Neural crest cell (in vitro differentiated cells): ENCODE measurements at regions not wholly inside any gene's neighbourhood (a gene's known extent, or its start where the extent isn't known, plus 50 kb on each side); places are given as distances from the start of the nearest gene placed in this dataset.

Source experiments
- DNase-seq: peaks from one replicate; pipeline ENCODE4 v3.0.0; 2021; ENCODE audit warnings: low read depth, mixed read lengths, low spot score
- H3K27ac Mint-ChIP-seq: one replicate; pipeline ENCODE4 v1.8.0; 2021; ENCODE audit warnings: mild to moderate bottlenecking, mixed read lengths; ENCODE audit not compliant: unreplicated experiment
- H3K27me3 Mint-ChIP-seq: 2 replicates; pipeline ENCODE4 v1.8.0; 2021; ENCODE audit warnings: low read depth, mild to moderate bottlenecking, mixed read lengths
- H3K36me3 Mint-ChIP-seq: 2 replicates; pipeline ENCODE4 v1.8.0; 2021; ENCODE audit warnings: low read depth, mild to moderate bottlenecking, mixed read lengths
- H3K4me1 Mint-ChIP-seq: 2 replicates; pipeline ENCODE4 v1.8.0; 2021; ENCODE audit warnings: mixed read lengths
- H3K4me3 Mint-ChIP-seq: one replicate; pipeline ENCODE4 v1.8.0; 2021; ENCODE audit warnings: mild to moderate bottlenecking, mixed read lengths
- H3K9me3 Mint-ChIP-seq: 2 replicates; pipeline ENCODE4 v1.8.0; 2021; ENCODE audit warnings: mixed read lengths
- TF ChIP-seq, protein P1 (sequence below): fragments of 200-600 bp; sonication (generic); conservative IDR thresholded peaks from 2 replicates; pipeline ENCODE4 v1.5.0; 2021; ENCODE audit warnings: antibody characterized with exemption, mild to moderate bottlenecking

DNA sequence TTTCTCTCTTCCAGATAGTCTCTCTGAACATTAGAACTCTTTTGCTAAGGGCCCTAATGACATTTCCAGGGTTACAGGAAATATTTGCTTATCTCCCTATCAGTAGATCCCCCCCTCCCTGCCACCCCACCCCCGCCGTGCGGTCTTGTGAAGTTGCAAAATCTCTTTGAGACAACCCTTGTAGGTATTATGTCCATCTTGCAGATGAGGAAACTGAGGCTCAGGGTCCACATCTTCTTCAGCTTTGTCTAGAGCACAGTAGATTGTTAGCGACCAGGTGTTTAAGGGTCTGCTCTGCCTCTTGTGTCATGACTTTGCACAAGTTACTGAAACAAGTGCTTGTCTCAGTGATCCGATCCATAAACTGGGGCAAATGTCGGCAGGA is 65.8 kb upstream of the GATA6 start:
- H3K27ac Mint-ChIP-seq, result no peak overlapping the region
- no peaks in the 10 kb centered on the region for H3K27me3 Mint-ChIP-seq
- H3K9me3 Mint-ChIP-seq, result no peaks in the 10 kb centered on the region
- H3K4me3 Mint-ChIP-seq, result no peak overlapping the region
- DNase-seq, result no peak
- H3K4me1 Mint-ChIP-seq, result peaks cover under 1% of the 10 kb centered on the region
- no peaks in the 10 kb centered on the region for H3K36me3 Mint-ChIP-seq
- TF ChIP-seq, protein P1, sequence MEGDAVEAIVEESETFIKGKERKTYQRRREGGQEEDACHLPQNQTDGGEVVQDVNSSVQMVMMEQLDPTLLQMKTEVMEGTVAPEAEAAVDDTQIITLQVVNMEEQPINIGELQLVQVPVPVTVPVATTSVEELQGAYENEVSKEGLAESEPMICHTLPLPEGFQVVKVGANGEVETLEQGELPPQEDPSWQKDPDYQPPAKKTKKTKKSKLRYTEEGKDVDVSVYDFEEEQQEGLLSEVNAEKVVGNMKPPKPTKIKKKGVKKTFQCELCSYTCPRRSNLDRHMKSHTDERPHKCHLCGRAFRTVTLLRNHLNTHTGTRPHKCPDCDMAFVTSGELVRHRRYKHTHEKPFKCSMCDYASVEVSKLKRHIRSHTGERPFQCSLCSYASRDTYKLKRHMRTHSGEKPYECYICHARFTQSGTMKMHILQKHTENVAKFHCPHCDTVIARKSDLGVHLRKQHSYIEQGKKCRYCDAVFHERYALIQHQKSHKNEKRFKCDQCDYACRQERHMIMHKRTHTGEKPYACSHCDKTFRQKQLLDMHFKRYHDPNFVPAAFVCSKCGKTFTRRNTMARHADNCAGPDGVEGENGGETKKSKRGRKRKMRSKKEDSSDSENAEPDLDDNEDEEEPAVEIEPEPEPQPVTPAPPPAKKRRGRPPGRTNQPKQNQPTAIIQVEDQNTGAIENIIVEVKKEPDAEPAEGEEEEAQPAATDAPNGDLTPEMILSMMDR, result no peak

DNA sequence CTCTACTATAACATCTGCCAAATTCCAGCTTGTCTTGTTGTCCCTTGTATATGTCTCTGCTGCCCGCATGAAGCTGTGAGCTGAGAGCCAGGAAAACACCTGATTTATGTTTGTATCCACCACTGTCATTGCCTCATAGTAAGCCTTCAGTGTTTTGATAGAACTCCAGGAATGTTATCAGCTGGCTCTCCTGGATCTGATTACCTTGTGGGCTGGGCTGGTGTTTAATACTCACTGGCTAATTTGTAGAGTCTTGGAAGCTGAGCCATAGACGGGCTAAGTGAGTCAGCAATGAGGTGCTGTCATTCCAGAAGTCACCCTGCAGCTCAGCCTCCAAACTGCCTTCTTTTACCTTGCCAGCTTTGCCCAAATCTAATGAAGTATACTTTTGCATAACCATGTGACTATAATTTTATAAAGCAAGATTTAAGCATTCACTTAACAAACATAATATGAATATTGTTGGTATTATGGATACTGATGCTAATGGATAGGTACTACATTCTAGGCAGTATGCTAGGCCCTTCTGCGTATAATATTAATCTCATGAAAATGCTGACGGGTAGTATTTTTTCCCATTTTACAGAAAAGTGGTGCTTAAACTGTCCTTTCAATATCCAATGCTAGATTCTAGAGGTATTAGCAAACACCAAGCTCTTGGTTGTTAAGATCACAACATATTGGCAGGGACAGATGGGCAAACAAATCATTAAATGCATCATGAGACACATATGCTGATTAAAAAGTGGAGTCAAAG is 62.7 kb upstream of the GATA6 start:
- H3K4me3 Mint-ChIP-seq, result no peak overlapping the region
- H3K27ac Mint-ChIP-seq, result no peak overlapping the region
- no peaks in the 10 kb centered on the region for H3K4me1 Mint-ChIP-seq
- H3K9me3 Mint-ChIP-seq, result no peaks in the 10 kb centered on the region
- TF ChIP-seq, protein P1, result no peak
- no peak for DNase-seq
- no peaks in the 10 kb centered on the region for H3K36me3 Mint-ChIP-seq
- no peaks in the 10 kb centered on the region for H3K27me3 Mint-ChIP-seq

DNA sequence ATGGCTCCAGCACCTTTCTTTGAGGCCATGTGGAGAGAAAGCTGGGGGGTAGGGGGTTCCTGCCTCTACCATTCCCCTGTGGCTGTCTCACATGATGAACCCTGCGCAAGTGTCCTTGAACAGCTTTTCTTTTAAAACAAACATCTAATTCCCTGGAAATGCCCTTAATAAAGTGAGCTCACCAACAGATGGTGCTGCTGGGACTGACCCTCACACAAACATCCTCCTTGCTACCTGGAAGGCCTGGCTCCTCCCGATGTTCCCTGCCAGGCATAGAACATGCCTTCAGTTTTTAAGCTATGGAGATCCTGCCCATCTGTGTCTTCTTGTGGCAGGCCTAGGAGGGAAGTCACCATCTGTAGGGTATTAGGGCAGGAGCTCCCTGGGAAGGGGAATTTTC is 60.7 kb upstream of the GATA6 start:
- DNase-seq, result no peak
- no peak overlapping the region for H3K4me3 Mint-ChIP-seq
- no peaks in the 10 kb centered on the region for H3K9me3 Mint-ChIP-seq
- TF ChIP-seq, protein P1, result no peak
- no peaks in the 10 kb centered on the region for H3K27me3 Mint-ChIP-seq
- no peaks in the 10 kb centered on the region for H3K4me1 Mint-ChIP-seq
- H3K27ac Mint-ChIP-seq, result no peak overlapping the region
- H3K36me3 Mint-ChIP-seq, result no peaks in the 10 kb centered on the region

DNA sequence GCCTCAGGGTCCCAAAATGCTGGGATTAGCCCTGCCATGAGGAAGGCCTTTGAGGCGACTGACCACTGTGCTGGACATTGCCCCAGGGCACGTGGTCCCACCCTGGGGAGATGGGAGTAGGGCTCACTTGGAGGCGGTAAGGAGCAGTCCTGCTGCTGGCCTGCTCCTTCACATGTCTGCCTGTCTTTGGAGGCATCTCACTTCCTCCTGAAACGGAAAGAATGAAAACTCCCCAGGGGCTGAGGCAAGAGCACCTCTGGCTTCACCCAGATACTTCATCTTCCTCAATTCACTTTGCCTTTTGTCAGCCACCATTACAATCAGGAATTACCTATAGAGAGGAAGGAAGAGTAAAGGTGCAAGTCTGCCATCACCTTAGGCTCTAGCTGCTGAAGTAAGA is 59.9 kb upstream of the GATA6 start:
- TF ChIP-seq, protein P1, result no peak
- H3K27me3 Mint-ChIP-seq, result no peaks in the 10 kb centered on the region
- no peak overlapping the region for H3K27ac Mint-ChIP-seq

DNA sequence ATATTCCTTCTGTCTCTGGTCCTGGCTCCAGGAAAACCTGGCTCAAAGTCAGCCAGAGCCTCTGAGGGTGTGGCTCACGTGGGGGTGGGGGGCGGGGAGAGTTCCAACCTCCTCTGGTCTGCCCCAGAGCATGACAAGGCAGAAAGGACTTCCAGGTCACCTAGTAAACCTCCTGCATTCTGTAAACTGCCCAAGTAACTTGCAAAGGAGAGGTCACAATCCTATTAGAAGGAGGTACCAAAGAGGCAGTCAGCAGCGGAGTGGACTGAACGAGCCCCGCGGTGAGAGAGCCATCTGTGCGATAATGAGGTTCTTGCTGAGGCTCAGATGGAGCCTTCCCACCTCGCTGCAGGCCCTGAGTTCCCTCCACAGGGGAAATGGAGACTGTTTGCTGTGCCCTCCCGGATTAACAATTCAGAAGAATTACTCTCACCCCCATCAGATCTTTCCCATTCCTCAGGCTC is 58.9 kb upstream of the GATA6 start:
- Mint-ChIP-seq H3K9me3 (no peaks in the 10 kb centered on the region), H3K4me1 (no peaks in the 10 kb centered on the region), H3K27me3 (no peaks in the 10 kb centered on the region), H3K36me3 (no peaks in the 10 kb centered on the region), H3K4me3 (no peak overlapping the region), H3K27ac (no peak overlapping the region)
- DNase-seq, result no peak
- TF ChIP-seq, protein P1, result no peak

More for the DNA sequence above, 59.9 kb upstream of the GATA6 start:
- H3K9me3 Mint-ChIP-seq, result no peaks in the 10 kb centered on the region
- H3K36me3 Mint-ChIP-seq, result no peaks in the 10 kb centered on the region
- H3K4me1 Mint-ChIP-seq, result no peaks in the 10 kb centered on the region
- no peak for DNase-seq
- no peak overlapping the region for H3K4me3 Mint-ChIP-seq
